Erythroblast (primary cell): ENCODE measurements at regions not wholly inside any gene's neighbourhood (a gene's known extent, or its start where the extent isn't known, plus 50 kb on each side); places are given as distances from the start of the nearest gene placed in this dataset.

ENCODE experiments used
- GATA1 ChIP-seq: IDR thresholded peaks from 2 replicates; pipeline ENCODE4 v1.6.1; 2011; ENCODE audit warnings: low read depth, mild to moderate bottlenecking, control low read depth, low read length, moderate library complexity
- POLR2A ChIP-seq: IDR thresholded peaks from 2 replicates; pipeline ENCODE4 v1.6.1; 2011; ENCODE audit warnings: mild to moderate bottlenecking, low read length

GRCh38 chr16:64202571-64202970, 919.3 kb downstream of the CDH11 start:
- TF ChIP-seq POLR2A (no peak), GATA1 (no peak)
